ENCODE measurements at regions not wholly inside any gene's neighbourhood (a gene's known extent, or its start where the extent isn't known, plus 50 kb on each side); places are given as distances from the start of the nearest gene placed in this dataset.

GRCh38 chr14:84520711-84521338 is 1009.1 kb upstream of the FLRT2 start:
- H3K27ac ChIP-seq (ENCODE audit: low read length, poor library complexity, severe bottlenecking), result no peak overlapping the region
- H3K14ac ChIP-seq (ENCODE audit: low read length in 2 of 2), result no peak overlapping the region
- H3K9ac ChIP-seq (ENCODE audit: low read length), result no peak overlapping the region
- no peak overlapping the region for H2BK15ac ChIP-seq (ENCODE audit: low read depth, poor library complexity, severe bottlenecking)
- no peak overlapping the region for H3K4ac ChIP-seq (ENCODE audit: low read depth in 1 of 2, low read length in 2 of 2)
- no peak overlapping the region for H3K4me2 ChIP-seq (ENCODE audit: low read length, poor library complexity, severe bottlenecking)
- no peaks in the 10 kb centered on the region for H3K4me1 ChIP-seq (ENCODE audit: control insufficient read depth, insufficient read depth, low read depth, low read length)
- H2AK5ac ChIP-seq (ENCODE audit: low read length, severe bottlenecking), result no peak overlapping the region
- H3K79me1 ChIP-seq (replicated peaks; ENCODE audit: low read length, poor library complexity, severe bottlenecking), result no peaks in the 10 kb centered on the region
- H3K36me3 ChIP-seq (ENCODE audit: control insufficient read depth in 1 of 2, insufficient read depth in 2 of 2, low read depth in 1 of 2, low read length in 2 of 2), result no peaks in the 10 kb centered on the region
- no peak overlapping the region for H3K4me3 ChIP-seq (ENCODE audit: insufficient read depth in 1 of 2, low read depth in 1 of 2, low read length in 2 of 2)
- no peak overlapping the region for H3K18ac ChIP-seq (ENCODE audit: low read depth in 1 of 2, low read length in 2 of 2)
- no peak overlapping the region for H2BK5ac ChIP-seq (ENCODE audit: low read depth, low read length, poor library complexity, severe bottlenecking)
- no peaks in the 10 kb centered on the region for H3K9me3 ChIP-seq (ENCODE audit: control insufficient read depth, low read length)
- H3K23ac ChIP-seq (ENCODE audit: low read length in 2 of 2), result no peak overlapping the region
- no peak overlapping the region for H2AFZ ChIP-seq (ENCODE audit: low read depth, low read length)
- 78% methylated on average over 1 of the region's 1 CpG for WGBS
- H2BK120ac ChIP-seq (ENCODE audit: low read depth, low read length), result no peak overlapping the region
- H3K27me3 ChIP-seq (ENCODE audit: control insufficient read depth in 1 of 2, insufficient read depth in 1 of 2, low read length in 2 of 2), result no peaks in the 10 kb centered on the region
- H4K8ac ChIP-seq (ENCODE audit: low read length), result no peak overlapping the region
- no peak overlapping the region for H4K91ac ChIP-seq (ENCODE audit: low read length)
- DNase-seq, result no peak
- no peak overlapping the region for H2BK12ac ChIP-seq (ENCODE audit: low read length in 2 of 2)

GRCh38 chr14:84523746-84524145 is 1006.2 kb upstream of the FLRT2 start:
- Histone ChIP-seq H3K4me2 (ENCODE audit: low read length, poor library complexity, severe bottlenecking) (no peak overlapping the region), H3K4me3 (ENCODE audit: insufficient read depth in 1 of 2, low read depth in 1 of 2, low read length in 2 of 2) (no peak overlapping the region), H3K79me1 (replicated peaks; ENCODE audit: low read length, poor library complexity, severe bottlenecking) (no peaks in the 10 kb centered on the region), H4K91ac (ENCODE audit: low read length) (no peak overlapping the region), H3K36me3 (ENCODE audit: control insufficient read depth in 1 of 2, insufficient read depth in 2 of 2, low read depth in 1 of 2, low read length in 2 of 2) (no peaks in the 10 kb centered on the region), H2BK5ac (ENCODE audit: low read depth, low read length, poor library complexity, severe bottlenecking) (no peak overlapping the region), H2BK15ac (ENCODE audit: low read depth, poor library complexity, severe bottlenecking) (no peak overlapping the region), H3K27ac (ENCODE audit: low read length, poor library complexity, severe bottlenecking) (no peak overlapping the region), H3K9ac (ENCODE audit: low read length) (no peak overlapping the region), H3K9me3 (ENCODE audit: control insufficient read depth, low read length) (no peaks in the 10 kb centered on the region), H2AFZ (ENCODE audit: low read depth, low read length) (no peak overlapping the region), H3K27me3 (ENCODE audit: control insufficient read depth in 1 of 2, insufficient read depth in 1 of 2, low read length in 2 of 2) (no peaks in the 10 kb centered on the region), H3K18ac (ENCODE audit: low read depth in 1 of 2, low read length in 2 of 2) (no peak overlapping the region), H3K4ac (ENCODE audit: low read depth in 1 of 2, low read length in 2 of 2) (no peak overlapping the region), H3K23ac (ENCODE audit: low read length in 2 of 2) (no peak overlapping the region), H2BK12ac (ENCODE audit: low read length in 2 of 2) (no peak overlapping the region), H2AK5ac (ENCODE audit: low read length, severe bottlenecking) (no peak overlapping the region), H3K14ac (ENCODE audit: low read length in 2 of 2) (no peak overlapping the region), H2BK120ac (ENCODE audit: low read depth, low read length) (no peak overlapping the region), H4K8ac (ENCODE audit: low read length) (no peak overlapping the region), H3K4me1 (ENCODE audit: control insufficient read depth, insufficient read depth, low read depth, low read length) (no peaks in the 10 kb centered on the region)
- WGBS, result no CpG with 5 or more reads among the region's 2 CpGs
- no peak for DNase-seq

GRCh38 chr14:84527706-84528105 is 1002.2 kb upstream of the FLRT2 start:
- Histone ChIP-seq H2AK5ac (ENCODE audit: low read length, severe bottlenecking) (no peak overlapping the region), H3K4me1 (ENCODE audit: control insufficient read depth, insufficient read depth, low read depth, low read length) (no peaks in the 10 kb centered on the region), H3K27me3 (ENCODE audit: control insufficient read depth in 1 of 2, insufficient read depth in 1 of 2, low read length in 2 of 2) (no peaks in the 10 kb centered on the region), H3K9ac (ENCODE audit: low read length) (no peak overlapping the region), H3K27ac (ENCODE audit: low read length, poor library complexity, severe bottlenecking) (no peak overlapping the region), H2AFZ (ENCODE audit: low read depth, low read length) (no peak overlapping the region), H4K91ac (ENCODE audit: low read length) (no peak overlapping the region), H2BK12ac (ENCODE audit: low read length in 2 of 2) (no peak overlapping the region), H3K23ac (ENCODE audit: low read length in 2 of 2) (no peak overlapping the region), H3K14ac (ENCODE audit: low read length in 2 of 2) (no peak overlapping the region), H2BK15ac (ENCODE audit: low read depth, poor library complexity, severe bottlenecking) (no peak overlapping the region), H2BK5ac (ENCODE audit: low read depth, low read length, poor library complexity, severe bottlenecking) (no peak overlapping the region), H3K36me3 (ENCODE audit: control insufficient read depth in 1 of 2, insufficient read depth in 2 of 2, low read depth in 1 of 2, low read length in 2 of 2) (no peaks in the 10 kb centered on the region), H2BK120ac (ENCODE audit: low read depth, low read length) (no peak overlapping the region), H3K18ac (ENCODE audit: low read depth in 1 of 2, low read length in 2 of 2) (no peak overlapping the region), H3K4me3 (ENCODE audit: insufficient read depth in 1 of 2, low read depth in 1 of 2, low read length in 2 of 2) (no peak overlapping the region), H3K9me3 (ENCODE audit: control insufficient read depth, low read length) (no peaks in the 10 kb centered on the region), H4K8ac (ENCODE audit: low read length) (no peak overlapping the region), H3K4me2 (ENCODE audit: low read length, poor library complexity, severe bottlenecking) (no peak overlapping the region), H3K79me1 (replicated peaks; ENCODE audit: low read length, poor library complexity, severe bottlenecking) (no peaks in the 10 kb centered on the region), H3K4ac (ENCODE audit: low read depth in 1 of 2, low read length in 2 of 2) (no peak overlapping the region)
- no peak for DNase-seq
- WGBS, result 76% methylated on average over 3 of the region's 3 CpGs

- Histone ChIP-seq H2AK5ac (ENCODE audit: low read length, severe bottlenecking) (no peak overlapping the region), H3K9me3 (ENCODE audit: control insufficient read depth, low read length) (no peaks in the 10 kb centered on the region), H3K4me3 (ENCODE audit: insufficient read depth in 1 of 2, low read depth in 1 of 2, low read length in 2 of 2) (no peak overlapping the region), H3K36me3 (ENCODE audit: control insufficient read depth in 1 of 2, insufficient read depth in 2 of 2, low read depth in 1 of 2, low read length in 2 of 2) (no peaks in the 10 kb centered on the region), H2BK12ac (ENCODE audit: low read length in 2 of 2) (no peak overlapping the region), H2BK5ac (ENCODE audit: low read depth, low read length, poor library complexity, severe bottlenecking) (no peak overlapping the region), H4K8ac (ENCODE audit: low read length) (no peak overlapping the region), H3K4me1 (ENCODE audit: control insufficient read depth, insufficient read depth, low read depth, low read length) (no peaks in the 10 kb centered on the region), H3K23ac (ENCODE audit: low read length in 2 of 2) (no peak overlapping the region), H3K79me1 (replicated peaks; ENCODE audit: low read length, poor library complexity, severe bottlenecking) (no peaks in the 10 kb centered on the region), H3K27me3 (ENCODE audit: control insufficient read depth in 1 of 2, insufficient read depth in 1 of 2, low read length in 2 of 2) (no peaks in the 10 kb centered on the region), H3K18ac (ENCODE audit: low read depth in 1 of 2, low read length in 2 of 2) (no peak overlapping the region), H4K91ac (ENCODE audit: low read length) (no peak overlapping the region), H2AFZ (ENCODE audit: low read depth, low read length) (no peak overlapping the region), H2BK120ac (ENCODE audit: low read depth, low read length) (no peak overlapping the region), H3K27ac (ENCODE audit: low read length, poor library complexity, severe bottlenecking) (no peak overlapping the region), H3K4me2 (ENCODE audit: low read length, poor library complexity, severe bottlenecking) (no peak overlapping the region), H3K14ac (ENCODE audit: low read length in 2 of 2) (no peak overlapping the region), H3K4ac (ENCODE audit: low read depth in 1 of 2, low read length in 2 of 2) (no peak overlapping the region), H3K9ac (ENCODE audit: low read length) (no peak overlapping the region), H2BK15ac (ENCODE audit: low read depth, poor library complexity, severe bottlenecking) (no peak overlapping the region)
- no peak for DNase-seq
- no CpG with 5 or more reads among the region's 2 CpGs for WGBS
Measured at GRCh38 chr14:84532016-84532415, 997.9 kb upstream of the FLRT2 start.
